ENCODE measurements at regions not wholly inside any gene's neighbourhood (a gene's known extent, or its start where the extent isn't known, plus 50 kb on each side); places are given as distances from the start of the nearest gene placed in this dataset.

GRCh38 chr4:33537527-33537926 lies 2706.8 kb downstream of the ARAP2 start:
- TF ChIP-seq EZH2 (IDR thresholded peaks at IDR 0.05; ENCODE audit: insufficient read depth, poor library complexity, severe bottlenecking) (no peak), EZH2phosphoT487 (IDR thresholded peaks at IDR 0.05; ENCODE audit: insufficient read depth, low read depth) (no peak)
